H1 (cell line): ENCODE measurements at regions not wholly inside any gene's neighbourhood (a gene's known extent, or its start where the extent isn't known, plus 50 kb on each side); places are given as distances from the start of the nearest gene placed in this dataset.

Experiments used
- ATF3 ChIP-seq: IDR thresholded peaks from 2 replicates; pipeline ENCODE4 v1.6.1; 2011; ENCODE audit warnings: low read depth, mild to moderate bottlenecking, low read length; ENCODE audit not compliant: insufficient read depth
- CHD7 ChIP-seq: fragments of 300-600 bp; sonication (generic); IDR thresholded peaks from 2 replicates; pipeline ENCODE4 v1.7.1; 2012; ENCODE audit warnings: low read length, moderate library complexity, mild to moderate bottlenecking, inconsistent platforms; ENCODE audit not compliant: insufficient replicate concordance
- HDAC2 ChIP-seq, 2 experiments: fragments of 300-600 bp in 1 of 2; sonication (generic) in 1 of 2; IDR thresholded peaks; 2 replicates each; pipeline ENCODE4 v1.6.1; 2011 to 2012; ENCODE audit warnings: low read depth in 2 of 2, low read length in 2 of 2, mild to moderate bottlenecking in 2 of 2, moderate library complexity in 2 of 2, borderline replicate concordance in 1 of 2, inconsistent platforms in 1 of 2
- POU5F1 ChIP-seq: IDR thresholded peaks from 2 replicates; pipeline ENCODE4 v1.6.1; 2011; ENCODE audit warnings: low read depth, mild to moderate bottlenecking, low read length, moderate library complexity
- RBBP5 ChIP-seq: IDR thresholded peaks from 2 replicates; pipeline ENCODE4 v1.7.1; 2012; ENCODE audit warnings: low read depth, mild to moderate bottlenecking, inconsistent platforms, low read length, moderate library complexity, borderline replicate concordance
- RNF2 ChIP-seq: fragments of 200-900, 300-1000 bp; sonication (generic); IDR thresholded peaks from 2 replicates; pipeline ENCODE4 v1.7.1; 2016; ENCODE audit warnings: borderline replicate concordance, low read depth, mild to moderate bottlenecking, antibody characterized with exemption, low read length; ENCODE audit not compliant: poor library complexity, severe bottlenecking; ENCODE audit errors: missing control alignments
- SP4 ChIP-seq: IDR thresholded peaks from 2 replicates; pipeline ENCODE4 v1.6.1; 2012; ENCODE audit warnings: low read length, inconsistent platforms
- TAF1 ChIP-seq: IDR thresholded peaks from 2 replicates; pipeline ENCODE4 v1.6.1; 2011; ENCODE audit warnings: mild to moderate bottlenecking, low read depth, low read length
- USF2 ChIP-seq: IDR thresholded peaks from 2 replicates; pipeline ENCODE4 v1.6.1; 2011; ENCODE audit warnings: low read length, improper control_type of control experiment
- YY1 ChIP-seq: IDR thresholded peaks from 2 replicates; pipeline ENCODE4 v1.6.1; 2011; ENCODE audit warnings: low read depth, mild to moderate bottlenecking, low read length

DNA sequence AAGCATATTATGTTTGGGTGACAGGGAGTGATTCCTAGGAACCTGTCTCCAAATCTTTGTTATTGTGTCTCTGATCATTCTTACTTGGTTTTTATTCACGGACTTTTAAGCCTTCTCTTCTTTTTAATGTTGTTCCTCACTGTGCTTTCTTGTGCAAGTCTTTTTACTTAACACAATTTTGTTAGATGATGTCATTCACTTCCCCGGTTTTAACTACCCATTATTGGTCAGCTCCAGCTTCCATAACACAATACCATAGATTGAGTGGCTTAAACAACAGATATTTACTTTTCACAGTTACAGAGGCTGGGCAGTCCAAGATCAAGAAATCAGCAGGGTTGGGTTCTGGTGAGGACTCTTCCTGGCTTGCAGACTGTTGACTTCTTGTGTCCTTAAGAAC is 436.3 kb upstream of the CBLB start (continued):
- TF ChIP-seq CHD7, result no peak
- no peak for TF ChIP-seq USF2
- TF ChIP-seq SP4, result no peak
- TF ChIP-seq POU5F1, result no peak
- TF ChIP-seq ATF3, result no peak
- TF ChIP-seq HDAC2 (IDR thresholded peaks at IDR 0.05; ENCODE audit: borderline replicate concordance in 1 of 2, low read depth in 2 of 2, low read length in 2 of 2), result no peak
- no peak for TF ChIP-seq YY1
- TF ChIP-seq TAF1, result no peak
- TF ChIP-seq RBBP5, result no peak
- no peak for TF ChIP-seq RNF2
